BE2C (cell line): ENCODE measurements at regions not wholly inside any gene's neighbourhood (a gene's known extent, or its start where the extent isn't known, plus 50 kb on each side); places are given as distances from the start of the nearest gene placed in this dataset.

Experiments used
- DNase-seq: peaks from one replicate; pipeline ENCODE4 v3.0.0-alpha.2; 2020
- H3K27me3 ChIP-seq: fragments of 250-450 bp; sonication (Bioruptor Pico); 2 replicates; pipeline ENCODE4 v1.5.1; 2020; ENCODE audit warnings: mild to moderate bottlenecking
- H3K36me3 ChIP-seq: fragments of 250-450 bp; sonication (Bioruptor Pico); 2 replicates; pipeline ENCODE4 v1.5.1; 2020; ENCODE audit warnings: mild to moderate bottlenecking
- H3K4me1 ChIP-seq: fragments of 250-450 bp; sonication (Bioruptor Pico); 2 replicates; pipeline ENCODE4 v1.5.1; 2020
- H3K4me3 ChIP-seq: 2 replicates; pipeline ENCODE4 v1.5.1; 2011; ENCODE audit warnings: low read depth, low read length
- H3K9me3 ChIP-seq: fragments of 250-450 bp; sonication (Bioruptor Pico); 2 replicates; pipeline ENCODE4 v1.5.1; 2020
- TF ChIP-seq, protein P1 (sequence below): IDR thresholded peaks from 2 replicates; pipeline ENCODE4 v1.5.1; 2012; ENCODE audit warnings: mild to moderate bottlenecking, low read depth, low read length

DNA sequence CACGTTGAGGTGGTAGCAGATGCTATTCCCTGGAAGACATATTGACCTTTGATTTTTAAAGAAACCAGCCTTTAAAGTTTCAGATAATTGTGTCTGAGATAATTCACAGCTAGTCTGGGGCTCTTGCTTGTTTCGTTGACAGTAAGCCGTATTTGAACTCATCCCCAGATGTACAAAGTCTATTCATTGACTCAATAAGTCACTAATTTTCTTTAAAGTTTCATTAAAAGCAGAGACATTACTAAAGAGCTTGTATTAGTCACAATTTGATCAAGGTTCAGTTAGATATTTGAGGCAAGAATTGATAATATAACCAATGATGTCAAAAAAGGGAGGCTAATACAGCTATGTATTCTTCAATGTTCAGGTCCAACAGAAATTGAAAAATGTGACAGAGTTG lies 158.0 kb downstream of the PCSK1 start:
- Histone ChIP-seq H3K27me3 (no peaks in the 10 kb centered on the region), H3K4me3 (no peak overlapping the region), H3K9me3 (no peaks in the 10 kb centered on the region), H3K4me1 (no peaks in the 10 kb centered on the region; the same call in 1 of the 2 replicates), H3K36me3 (no peaks in the 10 kb centered on the region)
- DNase-seq: no peak
- TF ChIP-seq, protein P1, sequence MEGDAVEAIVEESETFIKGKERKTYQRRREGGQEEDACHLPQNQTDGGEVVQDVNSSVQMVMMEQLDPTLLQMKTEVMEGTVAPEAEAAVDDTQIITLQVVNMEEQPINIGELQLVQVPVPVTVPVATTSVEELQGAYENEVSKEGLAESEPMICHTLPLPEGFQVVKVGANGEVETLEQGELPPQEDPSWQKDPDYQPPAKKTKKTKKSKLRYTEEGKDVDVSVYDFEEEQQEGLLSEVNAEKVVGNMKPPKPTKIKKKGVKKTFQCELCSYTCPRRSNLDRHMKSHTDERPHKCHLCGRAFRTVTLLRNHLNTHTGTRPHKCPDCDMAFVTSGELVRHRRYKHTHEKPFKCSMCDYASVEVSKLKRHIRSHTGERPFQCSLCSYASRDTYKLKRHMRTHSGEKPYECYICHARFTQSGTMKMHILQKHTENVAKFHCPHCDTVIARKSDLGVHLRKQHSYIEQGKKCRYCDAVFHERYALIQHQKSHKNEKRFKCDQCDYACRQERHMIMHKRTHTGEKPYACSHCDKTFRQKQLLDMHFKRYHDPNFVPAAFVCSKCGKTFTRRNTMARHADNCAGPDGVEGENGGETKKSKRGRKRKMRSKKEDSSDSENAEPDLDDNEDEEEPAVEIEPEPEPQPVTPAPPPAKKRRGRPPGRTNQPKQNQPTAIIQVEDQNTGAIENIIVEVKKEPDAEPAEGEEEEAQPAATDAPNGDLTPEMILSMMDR: no peak

DNA sequence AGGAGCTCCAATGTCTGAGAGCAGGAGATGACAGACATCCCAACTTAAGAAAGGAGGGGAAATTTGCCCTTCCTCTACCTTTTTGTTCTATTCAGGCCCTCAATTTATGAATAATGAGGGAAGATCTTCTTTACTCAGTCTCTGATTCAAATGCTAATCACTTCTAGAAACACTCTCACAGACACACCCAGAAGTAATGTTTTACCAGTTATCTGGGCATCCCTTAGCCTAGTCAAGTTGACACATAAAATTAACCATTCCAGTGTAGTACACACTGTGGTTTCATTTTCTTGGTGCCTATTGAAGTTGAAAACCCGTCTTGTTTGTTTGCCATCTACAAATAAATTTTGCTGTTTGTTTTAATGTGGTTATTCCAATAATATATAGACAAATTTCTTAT lies 167.6 kb downstream of the PCSK1 start:
- DNase-seq: no peak
- Histone ChIP-seq H3K9me3 (no peaks in the 10 kb centered on the region), H3K27me3 (no peaks in the 10 kb centered on the region), H3K36me3 (no peaks in the 10 kb centered on the region), H3K4me3 (no peak overlapping the region), H3K4me1 (no peaks in the 10 kb centered on the region)
- TF ChIP-seq, protein P1: no peak

DNA sequence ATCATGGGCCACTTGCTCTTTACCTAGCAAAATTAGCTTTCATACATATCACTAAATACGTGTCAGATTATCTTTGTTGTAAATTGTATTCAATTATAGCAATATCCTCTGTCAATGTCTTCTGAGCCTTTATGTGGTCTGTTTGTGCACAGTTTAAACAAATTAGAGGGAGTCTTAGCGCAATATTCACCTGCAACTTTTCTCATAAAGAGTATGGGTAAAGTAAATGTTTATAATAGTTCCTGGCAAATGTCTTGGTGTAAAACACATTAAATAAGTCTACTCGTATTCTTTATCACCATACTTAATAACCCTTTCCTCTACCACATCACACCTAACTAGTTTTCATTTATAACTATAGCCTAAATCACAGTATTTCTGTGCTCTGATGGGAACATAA lies 169.0 kb downstream of the PCSK1 start:
- peaks cover 3% of the 10 kb centered on the region; the same call in 1 of the 2 replicates for H3K4me1 ChIP-seq
- H3K27me3 ChIP-seq: no peaks in the 10 kb centered on the region
- no peaks in the 10 kb centered on the region for H3K36me3 ChIP-seq
- H3K9me3 ChIP-seq: no peaks in the 10 kb centered on the region
- TF ChIP-seq, protein P1: no peak
- no peak for DNase-seq
- no peak overlapping the region for H3K4me3 ChIP-seq

DNA sequence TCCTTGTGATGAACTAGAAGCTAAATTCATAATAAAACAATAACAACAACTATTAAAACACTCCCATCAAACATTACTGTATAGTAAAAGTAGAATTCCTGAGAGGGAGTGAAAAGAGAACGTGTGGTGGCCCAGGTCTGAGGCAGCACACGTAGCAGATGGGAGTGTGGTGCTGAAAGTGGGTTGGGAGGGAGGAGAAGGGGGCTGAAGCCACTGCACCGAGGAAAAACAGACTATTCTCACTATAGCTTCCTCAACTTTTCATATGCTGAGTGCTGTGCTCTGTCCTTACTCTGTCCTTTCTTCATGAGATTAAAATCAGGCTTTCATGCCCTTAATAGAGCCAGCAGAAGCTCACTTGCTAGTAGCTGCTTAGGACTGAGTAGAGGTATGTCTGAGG lies 170.9 kb downstream of the PCSK1 start:
- TF ChIP-seq, protein P1: no peak
- no peaks in the 10 kb centered on the region for H3K27me3 ChIP-seq
- no peak for DNase-seq
- no peaks in the 10 kb centered on the region for H3K36me3 ChIP-seq
- no peak overlapping the region for H3K4me3 ChIP-seq
- H3K9me3 ChIP-seq: no peaks in the 10 kb centered on the region
- peaks cover 16% of the 10 kb centered on the region for H3K4me1 ChIP-seq

DNA sequence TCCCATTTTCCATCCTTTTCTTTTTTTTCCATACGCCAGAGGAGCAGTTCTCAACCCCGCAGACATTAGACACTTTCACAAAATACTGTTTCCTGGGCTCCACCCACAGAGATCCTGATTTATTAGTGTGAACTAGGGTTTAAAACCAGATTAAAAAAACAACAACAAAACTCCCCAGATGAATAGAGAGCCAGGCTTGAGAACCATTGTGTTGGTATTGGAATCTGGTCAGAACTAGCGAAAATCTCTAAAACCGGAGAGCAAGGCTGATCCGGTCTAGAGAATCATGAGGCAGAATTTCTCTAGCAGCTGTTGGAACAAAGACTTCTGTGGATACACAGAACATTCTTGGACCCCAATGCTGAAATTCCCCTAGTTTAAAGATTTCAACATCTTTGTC lies 173.0 kb downstream of the PCSK1 start:
- DNase-seq: no peak

DNA sequence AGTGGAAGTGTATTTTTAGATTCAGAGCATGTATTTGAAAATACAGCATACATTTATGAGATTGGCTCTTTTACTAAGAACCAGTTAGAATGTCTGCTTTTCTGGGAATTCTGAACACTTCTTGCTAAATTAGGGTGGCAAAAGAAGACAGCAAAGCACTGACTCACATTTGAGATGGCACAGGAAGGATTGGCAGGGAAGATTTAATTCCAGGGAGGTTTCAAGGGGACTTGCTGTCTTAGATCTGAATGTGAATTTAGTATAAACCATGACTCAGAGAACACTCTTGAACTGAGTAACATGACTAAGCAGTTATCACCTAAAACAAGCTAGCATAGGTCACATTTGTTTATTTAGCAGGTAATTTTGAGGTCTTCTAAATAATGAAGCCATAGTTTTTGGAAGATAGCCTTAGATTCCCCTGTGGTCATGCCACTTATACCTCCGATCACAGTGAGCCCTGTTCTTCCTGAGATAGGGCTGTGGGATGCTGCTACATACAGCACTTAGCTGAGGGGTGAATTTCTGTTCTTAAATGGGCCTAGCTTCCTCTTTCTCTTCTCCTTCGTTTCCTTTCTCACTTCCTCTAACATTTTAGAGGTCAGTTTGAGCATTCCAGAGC lies 173.8 kb downstream of the PCSK1 start:
- Histone ChIP-seq H3K4me3 (no peak overlapping the region), H3K4me1 (peaks cover 21% of the 10 kb centered on the region), H3K9me3 (no peaks in the 10 kb centered on the region), H3K36me3 (no peaks in the 10 kb centered on the region), H3K27me3 (no peaks in the 10 kb centered on the region)
- TF ChIP-seq, protein P1: no peak
- no peak for DNase-seq

More for the DNA sequence above, 173.0 kb downstream of the PCSK1 start:
- Histone ChIP-seq H3K36me3 (no peaks in the 10 kb centered on the region), H3K27me3 (no peaks in the 10 kb centered on the region), H3K9me3 (no peaks in the 10 kb centered on the region), H3K4me1 (peaks cover 21% of the 10 kb centered on the region), H3K4me3 (no peak overlapping the region)
- TF ChIP-seq, protein P1: no peak
